Thyroid gland (tissue), 4 donors: ENCODE measurements at regions not wholly inside any gene's neighbourhood (a gene's known extent, or its start where the extent isn't known, plus 50 kb on each side); places are given as distances from the start of the nearest gene placed in this dataset.
"Not testable (repeated sequence)": the region's sequence is repeated elsewhere in the genome, so short reads cannot be mapped to it uniquely, and the experiment has no call there.

Source experiments
- DNase-seq, 2 donors: peaks; one replicate each; pipeline ENCODE4 v3.0.0-alpha.2; 2019
- H3K27ac ChIP-seq, 3 donors: fragments of 200-600 bp; sonication (generic); 1 replicate in 2 of 3; 2 replicates in 1 of 3; pipeline ENCODE4 v1.5.1; 2016 to 2019; ENCODE audit warnings: mild to moderate bottlenecking in 1 of 3, moderate library complexity in 1 of 3
- H3K27me3 ChIP-seq: fragments of 200-600 bp; sonication (generic); one replicate; pipeline ENCODE4 v1.5.1; 2019
- H3K36me3 ChIP-seq, 2 donors: fragments of 200-600 bp; sonication (generic); one replicate each; pipeline ENCODE4 v1.5.1; 2016 to 2019
- H3K4me1 ChIP-seq, 2 donors: fragments of 200-600 bp; sonication (generic); one replicate each; pipeline ENCODE4 v1.5.1; 2017 to 2019
- H3K4me3 ChIP-seq, 3 donors: fragments of 200-600 bp; sonication (generic); replicated peaks in 1 of 3; 1 replicate in 2 of 3; 2 replicates in 1 of 3; pipeline ENCODE4 v1.5.1; 2016; ENCODE audit warnings: mild to moderate bottlenecking in 1 of 3
- H3K9me3 ChIP-seq: fragments of 200-600 bp; sonication (generic); one replicate; pipeline ENCODE4 v1.5.1; 2017
- POLR2A ChIP-seq, 2 donors: fragments of 450-650 bp; IDR thresholded peaks; one replicate each; pipeline ENCODE4 v1.6.1; 2017; ENCODE audit warnings: antibody characterized with exemption in 2 of 2, mild to moderate bottlenecking in 2 of 2, moderate library complexity in 1 of 2
- WGBS, 2 donors: methylation state at CpG; one replicate each; pipeline ENCODE4 v1.1.5; 2017; 5-methylcytosine and 5-hydroxymethylcytosine counted together
- intact Hi-C: fragments of 100-400 bp; cut with DNase I; formaldehyde crosslinking; loops from one replicate; pipeline ENCODE4 v1.15.1; 2023
- TF ChIP-seq, protein P1 (sequence below), 6 experiments: fragments of 200-600 bp in 3 of 6; fragments of 450-650 bp in 3 of 6; sonication (generic) in 3 of 6; IDR thresholded peaks; one replicate each; pipeline ENCODE4 v1.5.1; 2016 to 2019; ENCODE audit warnings: antibody characterized with exemption in 6 of 6, mild to moderate bottlenecking in 2 of 6, inconsistent platforms in 1 of 6, moderate library complexity in 1 of 6

DNA sequence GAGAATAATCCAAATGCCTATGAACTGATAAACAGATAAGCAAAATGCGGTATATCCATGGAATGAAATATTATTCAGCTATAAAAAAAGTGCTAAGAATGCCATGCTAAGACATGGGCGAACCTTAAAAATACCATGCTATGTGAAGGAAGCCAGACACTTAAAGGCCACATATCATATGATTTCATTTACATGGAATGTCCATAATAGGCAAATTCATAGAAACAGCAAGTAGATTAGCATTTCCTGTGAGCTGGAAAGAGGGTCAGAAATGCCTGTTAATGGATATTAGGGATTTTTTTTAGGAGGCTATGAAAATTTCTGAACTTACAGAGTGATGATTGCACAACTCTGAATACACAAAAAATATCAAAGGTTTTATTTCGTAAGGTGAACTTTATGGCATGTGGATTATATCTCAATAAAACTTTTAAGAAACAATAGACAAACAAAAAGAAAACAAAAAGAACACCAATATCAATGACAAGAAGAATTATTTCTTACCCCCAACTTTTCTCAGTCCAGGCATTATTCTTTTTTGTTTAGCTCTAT, 1207.7 kb downstream of the SUCLG1 start:
- TF ChIP-seq POLR2A (IDR thresholded peaks at IDR 0.05): no peak
- TF ChIP-seq, protein P1, sequence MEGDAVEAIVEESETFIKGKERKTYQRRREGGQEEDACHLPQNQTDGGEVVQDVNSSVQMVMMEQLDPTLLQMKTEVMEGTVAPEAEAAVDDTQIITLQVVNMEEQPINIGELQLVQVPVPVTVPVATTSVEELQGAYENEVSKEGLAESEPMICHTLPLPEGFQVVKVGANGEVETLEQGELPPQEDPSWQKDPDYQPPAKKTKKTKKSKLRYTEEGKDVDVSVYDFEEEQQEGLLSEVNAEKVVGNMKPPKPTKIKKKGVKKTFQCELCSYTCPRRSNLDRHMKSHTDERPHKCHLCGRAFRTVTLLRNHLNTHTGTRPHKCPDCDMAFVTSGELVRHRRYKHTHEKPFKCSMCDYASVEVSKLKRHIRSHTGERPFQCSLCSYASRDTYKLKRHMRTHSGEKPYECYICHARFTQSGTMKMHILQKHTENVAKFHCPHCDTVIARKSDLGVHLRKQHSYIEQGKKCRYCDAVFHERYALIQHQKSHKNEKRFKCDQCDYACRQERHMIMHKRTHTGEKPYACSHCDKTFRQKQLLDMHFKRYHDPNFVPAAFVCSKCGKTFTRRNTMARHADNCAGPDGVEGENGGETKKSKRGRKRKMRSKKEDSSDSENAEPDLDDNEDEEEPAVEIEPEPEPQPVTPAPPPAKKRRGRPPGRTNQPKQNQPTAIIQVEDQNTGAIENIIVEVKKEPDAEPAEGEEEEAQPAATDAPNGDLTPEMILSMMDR (IDR thresholded peaks at IDR 0.05): no peak
- intact Hi-C loops: no loop called here
- no peaks in the 10 kb centered on the region for H3K27me3 ChIP-seq
- 91 to 95% methylated on average over 3 of the region's 3 CpGs for WGBS, 2 donors
- no peak for DNase-seq
- no peaks in the 10 kb centered on the region for H3K9me3 ChIP-seq
- no peak overlapping the region for H3K4me3 ChIP-seq
- no peaks in the 10 kb centered on the region for H3K4me1 ChIP-seq
- H3K36me3 ChIP-seq: no peaks in the 10 kb centered on the region
- H3K27ac ChIP-seq: no peak overlapping the region

DNA sequence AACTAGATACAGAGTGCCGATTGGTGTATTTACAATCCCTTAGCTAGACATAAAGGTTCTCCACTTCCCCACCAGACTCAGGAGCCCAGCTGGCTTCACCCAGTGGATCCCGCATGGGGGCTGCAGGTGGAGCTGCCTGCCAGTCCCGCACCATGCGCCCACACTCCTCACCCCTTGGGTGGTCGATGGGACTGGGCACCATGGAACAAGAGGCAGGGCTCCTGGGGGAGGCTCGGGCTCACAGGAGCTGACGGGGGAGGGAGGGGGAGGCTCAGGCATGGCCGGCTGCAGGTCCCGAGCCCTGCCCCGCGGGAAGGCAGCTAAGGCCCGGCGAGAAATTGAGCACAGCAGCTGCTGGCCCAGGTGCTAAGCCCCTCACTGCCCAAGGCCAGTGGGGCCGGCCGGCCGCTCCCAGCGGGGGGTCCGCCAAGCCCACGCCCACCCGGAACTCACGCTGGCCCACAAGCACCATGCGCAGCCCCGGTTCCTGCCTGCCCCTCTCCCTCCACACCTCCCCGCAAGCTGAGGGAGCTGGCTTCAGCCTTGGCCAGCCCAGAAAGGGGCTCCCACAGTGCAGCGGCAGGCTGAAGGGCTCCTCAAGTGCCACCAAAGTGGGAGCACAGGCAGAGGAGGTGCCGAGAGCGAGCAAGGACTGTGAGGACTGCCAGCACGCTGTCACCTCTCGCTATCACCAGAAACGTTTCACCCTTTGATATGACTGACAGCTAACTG, 1213.1 kb downstream of the SUCLG1 start:
- H3K9me3 ChIP-seq, H3K4me1 ChIP-seq, H3K27me3 ChIP-seq, H3K36me3 ChIP-seq, H3K27ac ChIP-seq, intact Hi-C loops, DNase-seq, H3K4me3 ChIP-seq: not testable (repeated sequence)
- WGBS, 2 donors: 95 to 99% methylated on average over 17 to 20 of the region's 30 CpGs

DNA sequence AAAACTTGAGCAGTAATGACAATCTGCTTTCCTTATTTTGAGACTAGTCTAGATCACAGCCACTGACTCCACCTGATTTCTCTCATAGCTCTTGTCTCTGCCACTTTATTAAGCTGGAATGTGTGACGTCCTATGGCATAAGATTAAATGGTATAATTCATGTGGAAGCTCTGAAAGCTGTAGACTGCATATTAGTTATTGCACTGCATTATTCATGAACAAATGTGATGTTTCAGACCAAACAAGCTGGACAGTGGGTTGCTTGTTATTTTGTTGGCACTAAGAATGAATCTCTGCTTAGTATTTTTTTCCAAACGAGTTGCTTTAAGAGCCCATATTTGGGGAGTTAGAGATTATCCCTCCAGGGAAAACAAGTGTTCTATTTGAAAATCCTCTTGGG, 1218.5 kb downstream of the SUCLG1 start:
- TF ChIP-seq, protein P1 (IDR thresholded peaks at IDR 0.05): no peak
- no peak for TF ChIP-seq POLR2A (IDR thresholded peaks at IDR 0.05)
- intact Hi-C loops: no loop called here
- Histone ChIP-seq H3K27ac (no peak overlapping the region), H3K9me3 (no peaks in the 10 kb centered on the region), H3K4me1 (no peaks in the 10 kb centered on the region), H3K4me3 (no peak overlapping the region), H3K27me3 (no peaks in the 10 kb centered on the region), H3K36me3 (no peaks in the 10 kb centered on the region)
- 52 to 79% methylated on average over 2 of the region's 2 CpGs for WGBS, 2 donors
- DNase-seq: no peak

DNA sequence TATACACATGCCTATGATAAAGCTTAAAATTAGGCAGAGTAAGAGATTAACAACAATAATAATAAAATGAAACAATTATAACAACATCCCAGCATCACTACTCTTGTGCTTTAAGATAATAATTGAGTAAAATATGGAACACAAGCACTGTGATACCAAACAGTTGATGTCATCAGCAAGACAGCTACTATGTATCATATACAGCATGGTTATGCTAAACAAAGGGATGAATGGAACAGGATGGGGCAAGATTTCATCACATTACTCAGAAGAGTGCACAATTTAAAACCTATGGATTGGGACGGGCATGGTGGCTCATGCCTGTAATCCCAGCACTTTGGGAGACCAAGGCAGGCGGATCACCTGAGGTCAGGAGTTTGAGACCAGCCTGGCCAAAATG, 1221.0 kb downstream of the SUCLG1 start:
- Histone ChIP-seq H3K4me1 (no peaks in the 10 kb centered on the region), H3K36me3 (no peaks in the 10 kb centered on the region), H3K27me3 (no peaks in the 10 kb centered on the region), H3K4me3 (no peak overlapping the region), H3K27ac (no peak overlapping the region), H3K9me3 (no peaks in the 10 kb centered on the region)
- no peak for TF ChIP-seq POLR2A (IDR thresholded peaks at IDR 0.05)
- TF ChIP-seq, protein P1 (IDR thresholded peaks at IDR 0.05): no peak
- intact Hi-C loops: no loop called here
- no peak for DNase-seq
- 84 to 95% methylated on average over 2 of the region's 2 CpGs for WGBS, 2 donors

DNA sequence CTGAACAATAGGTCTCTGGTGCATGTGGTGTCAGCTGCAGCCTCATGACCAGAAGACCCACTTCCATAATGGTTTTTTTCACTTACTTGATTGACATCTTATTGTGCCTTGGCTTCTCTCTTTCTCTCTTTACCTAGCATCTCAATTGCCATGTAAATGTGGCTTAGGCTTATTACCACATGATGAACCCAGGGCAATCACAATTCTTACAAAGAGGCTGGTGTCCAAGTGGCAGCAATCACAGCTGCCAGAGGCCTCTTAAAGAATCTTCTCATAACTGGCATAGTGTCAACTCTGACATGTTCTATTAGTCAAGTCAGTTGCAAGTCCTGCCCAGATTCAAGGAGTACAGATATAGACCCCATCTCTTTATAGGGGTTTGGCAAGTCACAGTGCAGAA, 1224.8 kb downstream of the SUCLG1 start:
- TF ChIP-seq POLR2A (IDR thresholded peaks at IDR 0.05): no peak
- TF ChIP-seq, protein P1 (IDR thresholded peaks at IDR 0.05): no peak
- Histone ChIP-seq H3K4me3 (no peak overlapping the region), H3K27ac (no peak overlapping the region), H3K4me1 (no peaks in the 10 kb centered on the region), H3K9me3 (no peaks in the 10 kb centered on the region), H3K27me3 (no peaks in the 10 kb centered on the region), H3K36me3 (no peaks in the 10 kb centered on the region)
- intact Hi-C loops: no loop called here
- no peak for DNase-seq
